ENCODE measurements at regions not wholly inside any gene's neighbourhood (a gene's known extent, or its start where the extent isn't known, plus 50 kb on each side); places are given as distances from the start of the nearest gene placed in this dataset.
"Not testable (repeated sequence)": the region's sequence is repeated elsewhere in the genome, so short reads cannot be mapped to it uniquely, and the experiment has no call there.

GRCh38 chr6:48525849-48526248 is 414.9 kb upstream of the PTCHD4 start:
- H3K27ac ChIP-seq = no peak overlapping the region
- no peaks in the 10 kb centered on the region for H3K9me3 ChIP-seq
- DNase-seq (ENCODE audit: low spot score) = no peak
- H3K27me3 ChIP-seq = no peaks in the 10 kb centered on the region
- no peak overlapping the region for H3K4me3 ChIP-seq
- H3K36me3 ChIP-seq = no peaks in the 10 kb centered on the region
- H3K4me1 ChIP-seq = no peaks in the 10 kb centered on the region
- TF ChIP-seq CTCF (IDR thresholded peaks at IDR 0.05) = no peak

- Histone ChIP-seq H3K9me3 (no peaks in the 10 kb centered on the region), H3K4me1 (no peaks in the 10 kb centered on the region), H3K27me3 (no peaks in the 10 kb centered on the region), H3K4me3 (no peak overlapping the region), H3K36me3 (no peaks in the 10 kb centered on the region), H3K27ac (no peak overlapping the region)
- TF ChIP-seq CTCF (IDR thresholded peaks at IDR 0.05) = no peak
- DNase-seq (ENCODE audit: low spot score) = no peak
These were observed 410.0 kb upstream of the PTCHD4 start for GRCh38 chr6:48520951-48521350.

GRCh38 chr6:48512390-48512789 is 401.4 kb upstream of the PTCHD4 start:
- Histone ChIP-seq H3K4me3 (no peak overlapping the region), H3K36me3 (no peaks in the 10 kb centered on the region), H3K27ac (no peak overlapping the region), H3K4me1 (no peaks in the 10 kb centered on the region), H3K9me3 (no peaks in the 10 kb centered on the region), H3K27me3 (no peaks in the 10 kb centered on the region)
- no peak for DNase-seq (ENCODE audit: low spot score)
- TF ChIP-seq CTCF (IDR thresholded peaks at IDR 0.05) = no peak

- H3K4me3 ChIP-seq = no peak overlapping the region
- H3K4me1 ChIP-seq = no peaks in the 10 kb centered on the region
- DNase-seq (ENCODE audit: low spot score) = no peak
- no peak overlapping the region for H3K27ac ChIP-seq
- no peaks in the 10 kb centered on the region for H3K27me3 ChIP-seq
- no peak for TF ChIP-seq CTCF (IDR thresholded peaks at IDR 0.05)
- no peaks in the 10 kb centered on the region for H3K36me3 ChIP-seq
- H3K9me3 ChIP-seq = no peaks in the 10 kb centered on the region
These were observed 400.4 kb upstream of the PTCHD4 start for GRCh38 chr6:48511378-48511777.

- no peak for TF ChIP-seq CTCF (IDR thresholded peaks at IDR 0.05)
- Histone ChIP-seq H3K4me1 (no peaks in the 10 kb centered on the region), H3K27me3 (no peaks in the 10 kb centered on the region)
These were observed 394.6 kb upstream of the PTCHD4 start for GRCh38 chr6:48505621-48506020.

GRCh38 chr6:48493432-48493831 is 382.4 kb upstream of the PTCHD4 start:
- not testable (repeated sequence) for H3K27ac ChIP-seq; H3K27me3 ChIP-seq; H3K4me3 ChIP-seq; H3K9me3 ChIP-seq; H3K4me1 ChIP-seq; H3K36me3 ChIP-seq; DNase-seq (ENCODE audit: low spot score)

More at GRCh38 chr6:48505621-48506020, 394.6 kb upstream of the PTCHD4 start:
- DNase-seq (ENCODE audit: low spot score) = no peak
- no peak overlapping the region for H3K4me3 ChIP-seq
- H3K36me3 ChIP-seq = no peaks in the 10 kb centered on the region
- H3K9me3 ChIP-seq = no peaks in the 10 kb centered on the region
- no peak overlapping the region for H3K27ac ChIP-seq
